Midbrain (tissue), 1 donor: ENCODE measurements at regions not wholly inside any gene's neighbourhood (a gene's known extent, or its start where the extent isn't known, plus 50 kb on each side); places are given as distances from the start of the nearest gene placed in this dataset.
A peak's percentile ranks its signal among the peaks of the same experiment; 100 is the strongest.
"Not testable (repeated sequence)": the region's sequence is repeated elsewhere in the genome, so short reads cannot be mapped to it uniquely, and the experiment has no call there.

Experiments used
- DNase-seq: peaks from one replicate; lab custom pipeline; 2025; lab: John Stamatoyannopoulos, UW

DNA sequence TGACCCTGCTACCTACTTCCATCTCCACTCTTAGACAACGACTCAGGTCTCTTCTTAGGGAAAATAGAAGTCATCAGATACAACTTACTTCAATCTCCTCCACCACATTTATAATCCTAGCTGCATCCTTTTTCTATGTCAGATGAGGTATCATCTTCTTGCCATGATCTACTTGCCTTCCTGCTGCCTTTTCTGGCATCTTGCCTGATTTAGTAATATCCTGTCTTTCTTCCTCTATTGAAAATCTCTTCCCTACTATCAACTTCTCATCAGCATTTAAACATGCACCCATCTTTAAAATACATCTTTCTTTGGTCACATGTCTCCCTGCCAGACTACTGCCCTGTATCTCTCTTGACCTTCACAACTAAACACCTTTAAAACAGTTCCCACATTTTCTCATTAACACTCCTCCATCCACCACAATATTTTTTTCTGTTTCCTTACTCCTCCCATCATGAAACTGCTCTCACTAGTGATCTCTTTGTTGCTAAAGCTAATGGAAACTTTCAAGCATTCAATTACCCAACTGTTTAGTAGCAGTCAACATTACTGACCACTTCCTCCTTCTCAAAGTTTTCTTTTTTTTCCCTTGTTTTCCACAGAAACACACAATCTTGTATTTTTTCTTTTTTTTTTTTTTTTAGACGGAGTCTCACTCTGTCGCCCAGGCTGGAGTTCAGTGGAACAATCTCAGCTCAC, 100.8 kb upstream of the CXorf66 start:
- no peak for DNase-seq

GRCh38 chrX:140064993-140065392, 99.7 kb upstream of the CXorf66 start:
- DNase-seq, result no peak

DNA sequence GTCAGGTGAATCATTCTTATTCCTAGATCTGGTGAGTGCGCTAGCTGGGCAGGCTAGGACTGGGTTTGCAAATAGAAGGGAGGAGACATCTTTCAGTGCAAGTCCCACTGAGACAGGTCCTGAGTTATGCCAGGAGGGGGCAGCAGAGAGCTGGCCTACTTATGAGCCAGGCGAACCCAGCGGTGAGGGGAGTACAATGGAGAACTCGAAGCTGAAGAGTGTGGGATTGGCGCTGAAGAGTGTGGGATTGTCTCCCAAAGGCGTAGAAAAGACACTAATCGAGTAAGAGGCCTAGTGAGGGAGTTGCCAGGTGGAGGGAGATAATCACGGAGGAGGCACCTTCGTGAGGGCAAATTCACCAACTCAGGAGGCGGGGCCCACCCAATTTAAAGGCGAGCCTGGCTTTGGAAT, 91.7 kb upstream of the CXorf66 start:
- DNase-seq, result peak; percentile 73

GRCh38 chrX:140053846-140054245, 88.5 kb upstream of the CXorf66 start:
- no peak for DNase-seq

DNA sequence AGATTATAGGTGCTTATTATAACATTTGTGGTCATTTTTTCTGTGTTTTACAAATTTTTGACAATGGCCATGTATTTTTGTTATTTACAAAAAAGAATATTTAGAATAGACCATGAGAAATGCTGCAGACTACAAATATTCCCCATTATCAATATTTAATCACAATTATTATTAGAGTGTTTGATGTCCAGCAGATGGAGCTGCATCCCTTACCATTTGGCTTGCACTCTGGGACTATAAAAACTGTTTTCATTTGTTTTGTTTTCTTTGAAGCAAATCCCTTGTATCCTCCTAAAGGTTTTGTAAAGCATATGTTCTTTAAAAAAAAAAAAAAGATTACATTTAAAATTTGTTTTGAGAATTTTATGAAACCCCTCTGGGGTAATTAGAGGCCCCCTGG, 85.6 kb upstream of the CXorf66 start:
- peak; percentile 2 for DNase-seq

DNA sequence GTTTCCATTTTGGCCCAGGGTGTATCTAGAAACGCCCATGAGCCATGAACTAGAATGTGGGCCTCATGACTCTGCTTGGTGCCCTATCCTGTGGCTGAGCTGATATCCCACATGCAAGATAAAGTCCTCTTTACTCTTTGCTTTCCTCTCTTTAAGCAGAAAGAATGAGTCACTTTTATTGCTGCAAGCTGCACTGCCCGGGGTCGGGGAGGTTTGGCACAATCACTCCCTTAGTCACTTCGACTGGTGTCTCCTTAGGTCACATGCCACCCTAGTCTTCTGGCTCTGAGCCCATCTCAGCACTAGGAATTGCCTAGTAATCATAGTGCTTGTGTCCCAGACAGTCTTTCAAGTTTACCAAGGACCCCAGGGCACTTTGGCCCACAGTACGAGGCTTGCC, 75.1 kb upstream of the CXorf66 start:
- DNase-seq, result no peak

- DNase-seq, result no peak
These were observed 73.5 kb upstream of the CXorf66 start for GRCh38 chrX:140038842-140039241.

DNA sequence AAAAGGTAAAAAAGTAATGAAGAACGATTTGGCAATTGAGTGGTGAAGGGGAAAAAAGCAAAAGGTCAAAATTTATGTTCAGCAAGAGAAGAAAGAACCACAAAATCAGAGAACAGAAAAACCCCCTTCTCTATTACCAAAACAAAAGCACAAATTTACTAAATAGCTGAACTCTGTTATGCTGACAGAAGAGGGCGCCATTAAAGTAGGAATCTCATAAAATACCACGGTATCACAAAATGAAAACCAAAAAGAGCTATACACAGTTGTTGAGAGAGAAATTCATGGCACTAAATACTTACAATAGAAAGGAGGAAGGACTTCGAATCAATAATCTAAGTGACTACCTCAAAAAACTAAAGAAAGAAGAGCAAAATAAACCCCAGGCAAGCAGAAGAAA, 69.6 kb upstream of the CXorf66 start:
- no peak for DNase-seq

DNA sequence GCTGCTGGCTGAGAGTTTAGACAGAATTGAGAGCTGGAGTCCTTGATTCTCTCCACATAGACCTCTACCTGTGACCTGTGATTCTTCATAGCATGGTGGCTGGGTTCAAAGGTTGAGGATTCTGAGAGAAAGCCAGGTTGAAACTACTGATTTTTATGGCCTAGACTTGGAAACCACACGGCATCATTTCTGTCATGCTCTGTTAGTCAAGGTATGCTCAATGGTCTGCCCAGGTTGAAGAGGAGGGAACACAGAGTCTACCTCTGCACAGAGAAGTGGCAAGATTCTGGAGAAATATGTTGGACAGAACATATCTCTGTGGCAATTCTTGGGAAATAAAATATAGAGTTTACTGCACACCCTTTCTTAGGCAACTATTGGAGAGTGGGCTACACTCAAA, 57.2 kb upstream of the CXorf66 start:
- no peak for DNase-seq

- not testable (repeated sequence) for DNase-seq
These were observed 53.8 kb upstream of the CXorf66 start for GRCh38 chrX:140019134-140019533.
